ENCODE measurements at regions not wholly inside any gene's neighbourhood (a gene's known extent, or its start where the extent isn't known, plus 50 kb on each side); places are given as distances from the start of the nearest gene placed in this dataset.
"Not testable (repeated sequence)": the region's sequence is repeated elsewhere in the genome, so short reads cannot be mapped to it uniquely, and the experiment has no call there.

- DNase-seq, result no peak
Measured at GRCh38 chr18:62442391-62442790, 80.4 kb upstream of the ZCCHC2 start.

GRCh38 chr18:62445386-62445917 lies 77.4 kb upstream of the ZCCHC2 start:
- no peak for DNase-seq

- DNase-seq, result no peak
Measured at GRCh38 chr18:62446511-62446910, 76.3 kb upstream of the ZCCHC2 start.

GRCh38 chr18:62447652-62448051 lies 75.2 kb upstream of the ZCCHC2 start:
- DNase-seq, result no peak

- DNase-seq, result no peak
Measured at GRCh38 chr18:62448426-62448825, 74.4 kb upstream of the ZCCHC2 start.

DNA sequence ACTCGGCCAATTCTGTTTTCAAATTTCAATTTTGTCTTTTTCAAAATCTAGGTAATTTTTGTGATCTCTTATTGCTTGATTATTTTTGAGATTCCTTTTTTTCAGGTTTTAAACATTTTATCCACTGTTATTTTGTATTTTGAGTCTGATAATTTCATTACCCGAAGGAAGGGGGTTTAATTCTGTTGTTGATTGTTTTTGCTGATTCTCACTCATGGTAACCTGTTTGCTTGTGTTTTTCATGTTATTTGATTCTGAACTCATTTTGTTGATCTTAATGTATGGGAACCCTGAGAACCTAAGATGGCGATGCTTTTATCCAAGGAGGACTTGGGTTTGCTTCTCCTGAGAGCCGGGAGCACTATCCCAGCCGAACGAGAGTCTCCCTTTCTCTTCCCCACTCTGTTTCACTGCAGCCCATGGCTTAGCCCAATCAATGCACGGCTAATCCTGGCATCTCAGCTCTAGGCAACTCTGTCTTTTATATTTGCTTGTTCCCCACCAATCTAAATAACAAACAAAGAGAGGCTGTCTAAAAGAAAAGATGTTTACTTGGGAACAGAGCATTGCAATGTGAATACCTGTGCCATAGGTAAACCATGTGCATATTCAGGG lies 73.2 kb upstream of the ZCCHC2 start:
- no peak for DNase-seq

DNA sequence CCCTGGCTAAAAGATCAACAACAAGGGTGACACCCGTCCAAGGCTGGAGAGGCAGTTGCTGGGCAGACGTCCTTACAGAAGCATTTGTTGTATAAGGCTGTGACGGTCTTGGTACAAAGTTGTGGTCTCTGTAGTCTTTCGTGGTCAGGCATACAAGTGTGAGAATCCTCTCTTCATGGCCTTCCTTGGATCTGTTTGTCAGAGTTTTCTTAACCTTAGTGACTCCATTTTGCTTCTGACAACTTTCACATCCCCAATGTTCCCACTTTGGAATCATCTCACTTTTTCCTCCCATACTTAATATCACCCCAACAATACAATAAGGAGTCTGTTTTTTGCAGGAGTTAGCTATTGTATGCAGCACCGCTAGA lies 72.7 kb upstream of the ZCCHC2 start:
- no peak for DNase-seq

DNA sequence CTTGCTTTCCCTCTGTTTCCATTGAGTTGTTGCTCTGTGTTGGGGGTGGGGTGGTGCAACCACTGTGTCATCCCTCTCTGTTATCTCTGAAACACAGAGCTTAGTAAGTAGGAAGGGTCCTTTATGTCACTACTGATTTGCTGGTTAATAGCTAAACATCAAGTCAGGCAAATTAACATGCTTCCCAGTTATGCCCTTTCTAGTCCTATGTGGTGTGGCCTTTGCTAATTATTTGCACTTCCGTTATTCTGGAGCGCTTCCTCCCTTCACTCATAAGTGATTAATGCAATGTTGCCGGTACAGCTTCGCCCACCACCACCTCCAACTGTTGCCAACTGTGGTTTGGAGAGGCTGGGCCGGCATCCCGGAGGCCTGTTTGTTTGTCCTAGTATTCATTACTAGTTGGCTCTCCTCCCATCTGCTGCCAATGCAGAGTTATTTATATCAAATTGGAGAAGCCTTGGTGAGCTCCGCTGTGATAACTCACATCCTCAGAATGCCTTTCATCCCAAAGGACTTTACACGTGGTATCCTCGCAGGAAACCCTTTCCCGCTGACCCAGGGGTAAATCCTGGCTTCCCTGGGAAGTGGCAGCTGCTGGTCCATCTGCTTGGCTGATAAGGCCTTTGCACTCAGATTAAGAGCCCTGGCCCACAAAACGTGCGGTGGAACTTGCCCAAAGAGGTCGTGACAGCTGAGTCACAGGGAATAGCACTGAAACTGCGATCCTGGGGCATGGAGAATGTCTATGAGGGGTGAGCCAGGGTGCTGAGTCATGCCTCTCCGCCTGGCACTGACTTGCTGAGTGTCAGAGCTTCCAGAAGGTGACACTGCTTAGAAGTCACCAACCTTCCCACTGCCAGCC lies 72.0 kb upstream of the ZCCHC2 start:
- peak; percentile 30 to 59 (median 47) for DNase-seq

GRCh38 chr18:62452280-62452831 lies 70.5 kb upstream of the ZCCHC2 start:
- DNase-seq, result no peak

- no peak for DNase-seq
Measured at GRCh38 chr18:62453864-62454263, 69.0 kb upstream of the ZCCHC2 start.

- DNase-seq, result no peak
Measured at GRCh38 chr18:62454527-62454926, 68.3 kb upstream of the ZCCHC2 start.

- DNase-seq, result no peak
Measured at GRCh38 chr18:62455222-62455621, 67.6 kb upstream of the ZCCHC2 start.

GRCh38 chr18:62457877-62458276 lies 64.9 kb upstream of the ZCCHC2 start:
- no peak for DNase-seq

GRCh38 chr18:62458346-62458745 lies 64.5 kb upstream of the ZCCHC2 start:
- no peak for DNase-seq

GRCh38 chr18:62458868-62459716 lies 63.7 kb upstream of the ZCCHC2 start:
- DNase-seq, result no peak

DNA sequence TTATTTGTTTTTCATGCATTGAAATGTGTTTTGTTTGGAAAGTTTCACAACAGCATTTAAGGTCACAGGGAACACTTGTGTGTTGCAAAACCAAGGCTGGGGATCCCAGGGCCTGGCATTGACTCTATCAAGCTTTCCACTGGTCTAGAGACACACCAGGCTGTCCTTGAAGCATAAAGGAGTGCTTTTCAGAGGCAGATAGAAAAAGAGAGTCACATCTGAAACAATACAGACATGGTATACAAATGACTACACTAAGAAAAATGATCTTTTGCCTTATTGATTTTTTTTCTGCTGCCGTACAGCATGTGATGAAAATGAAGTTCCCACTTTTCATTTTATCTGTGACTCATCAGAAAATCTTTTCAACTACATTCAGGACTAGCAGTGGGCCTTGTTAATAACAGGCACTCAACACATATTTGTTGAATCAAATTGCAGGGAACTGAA lies 61.9 kb upstream of the ZCCHC2 start:
- DNase-seq, result no peak

- DNase-seq, result no peak
Measured at GRCh38 chr18:62461591-62461990, 61.2 kb upstream of the ZCCHC2 start.

DNA sequence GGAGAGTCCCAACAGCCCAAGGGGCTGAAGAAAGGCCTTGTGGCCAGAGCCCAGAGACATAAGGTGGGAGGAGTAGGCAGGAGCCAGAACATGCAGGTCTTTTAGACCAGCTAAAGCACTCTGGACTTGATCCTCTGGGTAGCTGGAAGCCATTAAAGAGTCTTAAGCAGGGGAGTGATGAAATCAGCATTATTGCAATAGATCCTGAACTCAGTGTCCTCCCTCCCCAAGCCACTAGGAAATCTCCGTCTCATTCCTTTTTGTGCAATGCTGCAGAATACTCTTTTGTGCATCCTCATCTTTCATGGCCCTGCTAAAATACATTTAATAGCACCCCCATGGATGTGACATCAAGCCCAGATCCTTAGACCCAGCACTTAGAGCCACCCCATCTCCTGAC lies 58.6 kb upstream of the ZCCHC2 start:
- no peak for DNase-seq

DNA sequence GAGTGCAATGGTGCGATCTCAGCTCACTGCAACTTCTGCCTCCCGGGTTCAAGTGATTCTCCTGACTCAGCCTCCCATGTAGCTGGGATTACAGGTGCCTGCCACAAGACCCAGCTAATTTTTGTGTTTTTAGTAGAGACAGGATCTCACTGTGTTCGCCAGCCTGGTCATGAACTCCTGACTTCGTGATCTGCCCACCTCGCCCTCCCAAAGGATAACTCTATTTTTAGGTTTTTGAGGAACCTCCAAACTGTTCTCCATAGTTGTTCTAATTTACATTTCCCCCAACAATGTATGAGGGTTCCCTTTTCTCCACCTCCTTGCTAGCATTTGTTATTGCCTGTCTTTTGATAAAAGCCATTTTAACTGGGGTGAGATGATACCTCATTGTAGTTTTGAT lies 53.7 kb upstream of the ZCCHC2 start:
- not testable (repeated sequence) for DNase-seq

Data from muscle of back (tissue), 3 donors.